Adrenal gland (tissue), 9 donors: ENCODE measurements at regions not wholly inside any gene's neighbourhood (a gene's known extent, or its start where the extent isn't known, plus 50 kb on each side); places are given as distances from the start of the nearest gene placed in this dataset.

ENCODE experiments used
- DNase-seq, 7 donors: peaks; one replicate each; pipeline ENCODE4 v3.0.0-alpha.2; 2019 to 2020
- H3K27ac ChIP-seq, 5 donors: fragments of 200-600 bp; sonication (generic) in 4 of 5; 1 replicate in 3 of 5; 2 replicates in 2 of 5; pipeline versions ENCODE4 v1.5.1 to v1.8.0; 2016 to 2020; ENCODE audit warnings: mild to moderate bottlenecking in 1 of 5
- H3K27me3 ChIP-seq: fragments of 200-600 bp; 2 replicates; pipeline ENCODE4 v1.8.0; 2021
- H3K36me3 ChIP-seq, 2 donors: fragments of 200-600 bp; replicated peaks in 1 of 2; 1 replicate in 1 of 2; 2 replicates in 1 of 2; pipeline versions ENCODE4 v1.5.1 to v1.8.0; 2018 to 2022
- H3K4me1 ChIP-seq, 2 donors: fragments of 200-600 bp; replicated peaks in 1 of 2; 1 replicate in 1 of 2; 2 replicates in 1 of 2; pipeline versions ENCODE4 v1.5.1 to v1.8.0; 2018 to 2021
- H3K4me3 ChIP-seq, 4 donors: fragments of 200-600 bp; sonication (generic) in 3 of 4; one replicate each; pipeline ENCODE4 v1.5.1; 2016 to 2018
- H3K9me3 ChIP-seq, 3 donors: fragments of 200-600 bp; sonication (generic) in 1 of 3; replicated peaks in 1 of 3; 1 replicate in 2 of 3; 2 replicates in 1 of 3; pipeline versions ENCODE4 v1.5.1 to v1.8.0; 2016 to 2021
- POLR2A ChIP-seq, 2 donors: fragments of 450-650 bp; IDR thresholded peaks; one replicate each; pipeline ENCODE4 v1.6.1; 2017; ENCODE audit warnings: antibody characterized with exemption in 2 of 2, mild to moderate bottlenecking in 2 of 2, moderate library complexity in 1 of 2
- WGBS, 4 donors: extraction: QIAGEN DNeasy Blood & Tissue Kit in 2 of 4; methylation state at CpG; one replicate each; pipeline versions ENCODE4 v1.1.5 to v1.1.7; 2013 to 2017; 5-methylcytosine and 5-hydroxymethylcytosine counted together
- intact Hi-C, 2 donors: fragments of 100-400 bp; cut with DNase I; formaldehyde crosslinking; loops; one replicate each; pipeline versions ENCODE4 v1.14.1 to v1.15.0; 2022 to 2023
- TF ChIP-seq, protein P1 (sequence below), 6 experiments: fragments of 450-650 bp in 4 of 6; fragments of 200-600 bp in 2 of 6; sonication (generic) in 1 of 6; IDR thresholded peaks; 1 replicate in 5 of 6; 2 replicates in 1 of 6; pipeline versions ENCODE4 v1.5.1 to v1.8.0; 2016 to 2021; ENCODE audit warnings: antibody characterized with exemption in 6 of 6, mild to moderate bottlenecking in 2 of 6, moderate library complexity in 1 of 6
- donor health status: healthy with polysubstance abuse.
- donor health status: Bipolar disorder and iron deficiency.
- donor health status: DM: yes; HTN: yes; CAD: no.
- donor health status: DM: no; HTN: no; CAD: no.
- donor health status: DM: no; HTN: no; CAD: no.

- Histone ChIP-seq H3K36me3 (no peaks in the 10 kb centered on the region), H3K9me3 (no peaks in the 10 kb centered on the region), H3K4me1 (no peaks in the 10 kb centered on the region), H3K27me3 (no peaks in the 10 kb centered on the region), H3K27ac (no peak overlapping the region), H3K4me3 (no peak overlapping the region)
- DNase-seq = no peak
- TF ChIP-seq, protein P1, sequence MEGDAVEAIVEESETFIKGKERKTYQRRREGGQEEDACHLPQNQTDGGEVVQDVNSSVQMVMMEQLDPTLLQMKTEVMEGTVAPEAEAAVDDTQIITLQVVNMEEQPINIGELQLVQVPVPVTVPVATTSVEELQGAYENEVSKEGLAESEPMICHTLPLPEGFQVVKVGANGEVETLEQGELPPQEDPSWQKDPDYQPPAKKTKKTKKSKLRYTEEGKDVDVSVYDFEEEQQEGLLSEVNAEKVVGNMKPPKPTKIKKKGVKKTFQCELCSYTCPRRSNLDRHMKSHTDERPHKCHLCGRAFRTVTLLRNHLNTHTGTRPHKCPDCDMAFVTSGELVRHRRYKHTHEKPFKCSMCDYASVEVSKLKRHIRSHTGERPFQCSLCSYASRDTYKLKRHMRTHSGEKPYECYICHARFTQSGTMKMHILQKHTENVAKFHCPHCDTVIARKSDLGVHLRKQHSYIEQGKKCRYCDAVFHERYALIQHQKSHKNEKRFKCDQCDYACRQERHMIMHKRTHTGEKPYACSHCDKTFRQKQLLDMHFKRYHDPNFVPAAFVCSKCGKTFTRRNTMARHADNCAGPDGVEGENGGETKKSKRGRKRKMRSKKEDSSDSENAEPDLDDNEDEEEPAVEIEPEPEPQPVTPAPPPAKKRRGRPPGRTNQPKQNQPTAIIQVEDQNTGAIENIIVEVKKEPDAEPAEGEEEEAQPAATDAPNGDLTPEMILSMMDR (IDR thresholded peaks at IDR 0.05) = no peak
- TF ChIP-seq POLR2A (IDR thresholded peaks at IDR 0.05) = no peak
- WGBS, 4 donors = 59 to 83% (median 62%) methylated on average over 2 of the region's 2 CpGs
- intact Hi-C loops = no loop called here
Measured at GRCh38 chr3:182235504-182235903, 523.8 kb downstream of the SOX2 start.

- intact Hi-C loops = no loop called here
- TF ChIP-seq POLR2A (IDR thresholded peaks at IDR 0.05) = no peak
- TF ChIP-seq, protein P1 (IDR thresholded peaks at IDR 0.05) = no peak
- Histone ChIP-seq H3K4me1 (peaks cover 0 to 11% of the 10 kb centered on the region in 2 donors), H3K4me3 (no peak overlapping the region), H3K9me3 (no peaks in the 10 kb centered on the region), H3K36me3 (no peaks in the 10 kb centered on the region), H3K27me3 (no peaks in the 10 kb centered on the region), H3K27ac (no peak overlapping the region)
- WGBS, 4 donors = 60 to 79% (median 73%) methylated on average over 8 of the region's 8 CpGs
- DNase-seq = no peak
Measured at GRCh38 chr3:182238126-182238525, 526.4 kb downstream of the SOX2 start.

DNA sequence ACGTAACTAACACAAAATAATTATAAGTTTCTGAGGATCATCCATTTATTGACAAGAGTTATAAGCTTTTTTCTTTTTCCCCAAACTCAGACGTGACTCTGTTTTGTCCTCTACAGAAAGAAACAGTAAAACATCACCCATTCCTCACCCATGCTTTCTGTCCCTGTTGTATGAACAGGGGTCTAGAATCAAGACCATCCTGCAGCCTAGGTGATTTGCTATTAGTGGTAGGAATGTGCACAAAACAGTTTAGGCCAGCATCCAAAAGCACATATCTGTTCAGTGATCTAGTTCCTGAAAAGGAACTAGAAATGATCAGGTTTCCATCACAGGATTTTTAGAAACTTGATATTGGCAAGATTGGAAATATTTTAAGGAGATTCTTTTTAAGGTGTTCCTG lies 527.6 kb downstream of the SOX2 start:
- intact Hi-C loops = no loop called here
- no peaks in the 10 kb centered on the region for H3K9me3 ChIP-seq
- H3K36me3 ChIP-seq = no peaks in the 10 kb centered on the region
- 86 to 92% (median 88%) methylated on average over 2 of the region's 2 CpGs for WGBS, 4 donors
- no peak overlapping the region for H3K4me3 ChIP-seq
- no peak for DNase-seq
- no peak for TF ChIP-seq POLR2A (IDR thresholded peaks at IDR 0.05)
- TF ChIP-seq, protein P1 (IDR thresholded peaks at IDR 0.05) = no peak
- H3K4me1 ChIP-seq = peaks cover 0 to 15% of the 10 kb centered on the region in 2 donors
- H3K27me3 ChIP-seq = no peaks in the 10 kb centered on the region
- H3K27ac ChIP-seq = no peak overlapping the region

GRCh38 chr3:182240474-182240873 lies 528.7 kb downstream of the SOX2 start:
- DNase-seq = no peak
- Histone ChIP-seq H3K36me3 (no peaks in the 10 kb centered on the region), H3K4me3 (no peak overlapping the region), H3K4me1 (peaks cover 0 to 15% of the 10 kb centered on the region in 2 donors), H3K9me3 (no peaks in the 10 kb centered on the region), H3K27me3 (no peaks in the 10 kb centered on the region), H3K27ac (no peak overlapping the region)
- TF ChIP-seq, protein P1 (IDR thresholded peaks at IDR 0.05) = no peak
- no peak for TF ChIP-seq POLR2A (IDR thresholded peaks at IDR 0.05)
- intact Hi-C loops = no loop called here
- WGBS, 4 donors = 51 to 63% (median 55%) methylated on average over 2 of the region's 2 CpGs
